Psoas muscle (tissue), 7 donors: ENCODE measurements at regions not wholly inside any gene's neighbourhood (a gene's known extent, or its start where the extent isn't known, plus 50 kb on each side); places are given as distances from the start of the nearest gene placed in this dataset.

Experiments used
- ATAC-seq, 4 donors: fragments of 200-7000 bp; cut with Tn5 transposase; one replicate each; pipeline ENCODE4 v1.9.1; 2020; ENCODE audit warnings: moderate library complexity in 3 of 4, mild to moderate bottlenecking in 2 of 4
- DNase-seq, 2 donors: peaks; one replicate each; pipeline ENCODE4 v3.0.0-alpha.2; 2020
- H3K27ac ChIP-seq: fragments of 200-600 bp; one replicate; pipeline ENCODE4 v1.8.0; 2022
- H3K27me3 ChIP-seq, 3 donors: fragments of 200-600 bp in 1 of 3; one replicate each; pipeline versions ENCODE4 v1.6.1 to v1.8.0; 2013 to 2022; ENCODE audit warnings: low read length in 2 of 3, mild to moderate bottlenecking in 2 of 3, moderate library complexity in 1 of 3; ENCODE audit not compliant: insufficient read depth in 3 of 3
- H3K36me3 ChIP-seq, 2 donors: fragments of 200-600 bp in 1 of 2; one replicate each; pipeline versions ENCODE4 v1.6.1 to v1.8.0; 2013 to 2022; ENCODE audit warnings: low read depth in 1 of 2, mild to moderate bottlenecking in 1 of 2, moderate library complexity in 1 of 2; ENCODE audit not compliant: insufficient read depth in 1 of 2
- H3K4me1 ChIP-seq: fragments of 200-600 bp; one replicate; pipeline ENCODE4 v1.8.0; 2022
- H3K4me3 ChIP-seq: fragments of 200-600 bp; one replicate; pipeline ENCODE4 v1.8.0; 2022; ENCODE audit warnings: mild to moderate bottlenecking
- H3K9me3 ChIP-seq: fragments of 200-600 bp; one replicate; pipeline ENCODE4 v1.8.0; 2022
- CTCF ChIP-seq: fragments of 200-600 bp; IDR thresholded peaks from one replicate; pipeline ENCODE4 v1.8.0; 2022; ENCODE audit warnings: antibody characterized with exemption
- WGBS, 3 donors: extraction: QIAGEN DNeasy Blood & Tissue Kit; methylation state at CpG; one replicate each; pipeline versions ENCODE4 v1.1.6 to v1.1.7; 2013; 5-methylcytosine and 5-hydroxymethylcytosine counted together
- intact Hi-C, 2 donors: fragments of 100-400 bp; cut with DNase I; formaldehyde crosslinking; loops; one replicate each; pipeline versions ENCODE4 v1.11.0 to v1.14.2; 2022
- donor health status: healthy with polysubstance abuse.
- donor health status: DM: no; HTN: no; CAD: no; lungs with moderate emphysema.
- donor health status: Bipolar disorder and iron deficiency.
- donor health status: healthy.
- donor health status: DM: yes; HTN: yes; CAD: no.
- donor health status: DM: no; HTN: no; CAD: no.
- donor health status: DM: yes; HTN: yes; CAD: no.

GRCh38 chr3:160134964-160135363, 90.3 kb upstream of the C3orf80 start:
- intact Hi-C loops: no loop called here
- no peak overlapping the region for H3K4me3 ChIP-seq
- H3K4me1 ChIP-seq: no peaks in the 10 kb centered on the region
- no peaks in the 10 kb centered on the region for H3K36me3 ChIP-seq
- no peak for DNase-seq
- WGBS, 3 donors: 69 to 81% (median 79%) methylated on average over 2 of the region's 2 CpGs
- no peak for TF ChIP-seq CTCF
- no peaks in the 10 kb centered on the region for H3K27me3 ChIP-seq
- H3K9me3 ChIP-seq: no peaks in the 10 kb centered on the region
- no peak overlapping the region for H3K27ac ChIP-seq
- ATAC-seq: no peak

- no peak for TF ChIP-seq CTCF
- ATAC-seq: no peak
- no peaks in the 10 kb centered on the region for H3K4me1 ChIP-seq
- 28 to 34% (median 30%) methylated on average over 2 of the region's 2 CpGs for WGBS, 3 donors
- intact Hi-C loops: no loop called here
- H3K27me3 ChIP-seq: no peaks in the 10 kb centered on the region
- DNase-seq: no peak
- no peaks in the 10 kb centered on the region for H3K36me3 ChIP-seq
- H3K4me3 ChIP-seq: no peak overlapping the region
- no peaks in the 10 kb centered on the region for H3K9me3 ChIP-seq
- H3K27ac ChIP-seq: no peak overlapping the region
Observed at GRCh38 chr3:160135851-160136250, 89.4 kb upstream of the C3orf80 start.

- TF ChIP-seq CTCF: no peak
- Histone ChIP-seq H3K9me3 (no peaks in the 10 kb centered on the region), H3K27me3 (no peaks in the 10 kb centered on the region), H3K4me1 (no peaks in the 10 kb centered on the region), H3K36me3 (no peaks in the 10 kb centered on the region), H3K4me3 (no peak overlapping the region), H3K27ac (no peak overlapping the region)
- 88 to 91% (median 88%) methylated on average over 4 of the region's 4 CpGs for WGBS, 3 donors
- intact Hi-C loops: no loop called here
- ATAC-seq (no peak), DNase-seq (no peak)
Observed at GRCh38 chr3:160136421-160136820, 88.8 kb upstream of the C3orf80 start.

GRCh38 chr3:160139291-160139690, 85.9 kb upstream of the C3orf80 start:
- 71 to 78% (median 75%) methylated on average over 3 of the region's 3 CpGs for WGBS, 3 donors
- Histone ChIP-seq H3K4me3 (no peak overlapping the region), H3K9me3 (no peaks in the 10 kb centered on the region), H3K27ac (no peak overlapping the region), H3K4me1 (no peaks in the 10 kb centered on the region), H3K36me3 (no peaks in the 10 kb centered on the region), H3K27me3 (peaks cover 0 to 4% (median 0%) of the 10 kb centered on the region in 3 donors)
- intact Hi-C loops: no loop called here
- DNase-seq: no peak
- ATAC-seq: no peak
- no peak for TF ChIP-seq CTCF

- no peak for TF ChIP-seq CTCF
- intact Hi-C loops: no loop called here
- no peaks in the 10 kb centered on the region for H3K9me3 ChIP-seq
- no peak for ATAC-seq
- no peaks in the 10 kb centered on the region for H3K4me1 ChIP-seq
- no peak overlapping the region for H3K27ac ChIP-seq
- no peak overlapping the region for H3K4me3 ChIP-seq
- DNase-seq: no peak
- no peaks in the 10 kb centered on the region for H3K36me3 ChIP-seq
- WGBS, 3 donors: 84 to 87% (median 87%) methylated on average over 2 of the region's 2 CpGs
- H3K27me3 ChIP-seq: peaks cover 0 to 4% (median 0%) of the 10 kb centered on the region in 3 donors
Observed at GRCh38 chr3:160140756-160141155, 84.5 kb upstream of the C3orf80 start.
